Endodermal cell (in vitro differentiated cells): ENCODE measurements at regions not wholly inside any gene's neighbourhood (a gene's known extent, or its start where the extent isn't known, plus 50 kb on each side); places are given as distances from the start of the nearest gene placed in this dataset.

Experiments used
- DNase-seq: peaks from one replicate; pipeline ENCODE4 v3.0.0-alpha.2; 2017
- H3K27ac ChIP-seq: 2 replicates; pipeline ENCODE4 v1.5.1; 2013; ENCODE audit warnings: mild to moderate bottlenecking, low read depth, low read length, moderate library complexity
- H3K27me3 ChIP-seq: 2 replicates; pipeline ENCODE4 v1.6.1; 2013; ENCODE audit warnings: mild to moderate bottlenecking, low read length, moderate library complexity; ENCODE audit not compliant: insufficient read depth, control insufficient read depth, poor library complexity, severe bottlenecking
- H3K36me3 ChIP-seq: 2 replicates; pipeline ENCODE4 v1.7.0; 2013; ENCODE audit warnings: mild to moderate bottlenecking, low read length, moderate library complexity; ENCODE audit not compliant: control insufficient read depth, insufficient read depth
- H3K4me1 ChIP-seq: one replicate; pipeline ENCODE4 v1.7.0; 2013; ENCODE audit warnings: low read length; ENCODE audit not compliant: control insufficient read depth, insufficient read depth
- H3K4me3 ChIP-seq: 2 replicates; pipeline ENCODE4 v1.5.1; 2013; ENCODE audit warnings: mild to moderate bottlenecking, low read length, moderate library complexity
- H3K9ac ChIP-seq: 2 replicates; pipeline ENCODE4 v1.6.1; 2013; ENCODE audit warnings: mild to moderate bottlenecking, low read length, moderate library complexity; ENCODE audit not compliant: poor library complexity, severe bottlenecking; ENCODE audit errors: extremely low read depth
- H3K9me3 ChIP-seq: 2 replicates; pipeline ENCODE4 v1.6.1; 2013; ENCODE audit warnings: mild to moderate bottlenecking, low read length, moderate library complexity; ENCODE audit not compliant: control insufficient read depth
- H3K27ac Mint-ChIP-seq: 2 replicates; pipeline ENCODE4 v1.8.0; 2020; ENCODE audit warnings: mixed read lengths
- H3K27me3 Mint-ChIP-seq: 2 replicates; pipeline ENCODE4 v1.8.0; 2021; ENCODE audit warnings: mild to moderate bottlenecking, mixed read lengths; ENCODE audit not compliant: insufficient read depth
- H3K36me3 Mint-ChIP-seq: 2 replicates; pipeline ENCODE4 v1.8.0; 2020; ENCODE audit warnings: low read depth, mixed read lengths
- H3K4me1 Mint-ChIP-seq: 2 replicates; pipeline ENCODE4 v1.8.0; 2020; ENCODE audit warnings: mixed read lengths
- H3K4me3 Mint-ChIP-seq: 2 replicates; pipeline ENCODE4 v1.8.0; 2020; ENCODE audit warnings: mild to moderate bottlenecking, moderate library complexity, mixed read lengths
- H3K9me3 Mint-ChIP-seq: 2 replicates; pipeline ENCODE4 v1.8.0; 2020; ENCODE audit warnings: mild to moderate bottlenecking, mixed read lengths
- CTCF ChIP-seq: fragments of 200-600 bp; sonication (generic); conservative IDR thresholded peaks from 2 replicates; pipeline ENCODE4 v1.5.0; 2021; ENCODE audit warnings: antibody characterized with exemption, mild to moderate bottlenecking
- WGBS, 2 experiments: methylation state at CpG; one replicate each; pipeline versions ENCODE4 v1.1.5 to v1.1.7; 2013; ENCODE audit warnings: missing lambda C conversion rate in 2 of 2, mixed read lengths in 1 of 2; ENCODE audit not compliant: insufficient coverage in 1 of 2, insufficient read length in 1 of 2; 5-methylcytosine and 5-hydroxymethylcytosine counted together

- Mint-ChIP-seq H3K27ac (no peak overlapping the region), H3K36me3 (no peaks in the 10 kb centered on the region), H3K4me3 (no peak overlapping the region), H3K4me1 (no peaks in the 10 kb centered on the region), H3K9me3 (peaks cover 4% of the 10 kb centered on the region), H3K27me3 (no peaks in the 10 kb centered on the region)
- Histone ChIP-seq H3K9me3 (no peaks in the 10 kb centered on the region), H3K27ac (no peak overlapping the region), H3K36me3 (no peaks in the 10 kb centered on the region), H3K27me3 (no peaks in the 10 kb centered on the region), H3K4me1 (no peaks in the 10 kb centered on the region), H3K4me3 (no peak overlapping the region), H3K9ac (no peak overlapping the region)
- WGBS, 2 experiments: 91 to 93% methylated on average over 5 to 7 of the region's 7 CpGs
- no peak for DNase-seq
- no peak for TF ChIP-seq CTCF
Observed at GRCh38 chr5:39863926-39864552, 439.3 kb upstream of the DAB2 start.

GRCh38 chr5:39857041-39857440 lies 432.3 kb upstream of the DAB2 start:
- H3K27ac Mint-ChIP-seq: no peak overlapping the region
- no peaks in the 10 kb centered on the region for H3K9me3 Mint-ChIP-seq
- H3K9me3 ChIP-seq: no peaks in the 10 kb centered on the region
- H3K4me1 ChIP-seq: no peaks in the 10 kb centered on the region
- H3K36me3 Mint-ChIP-seq: no peaks in the 10 kb centered on the region
- H3K9ac ChIP-seq: no peak overlapping the region
- H3K27ac ChIP-seq: no peak overlapping the region
- H3K4me3 Mint-ChIP-seq: no peak overlapping the region
- no peak overlapping the region for H3K4me3 ChIP-seq
- DNase-seq: no peak
- no peaks in the 10 kb centered on the region for H3K4me1 Mint-ChIP-seq
- no peaks in the 10 kb centered on the region for H3K36me3 ChIP-seq
- 83% methylated on average over 2 of the region's 3 CpGs; no CpG with 5 or more reads in 1 of the 2 experiments for WGBS, 2 experiments
- H3K27me3 Mint-ChIP-seq: no peaks in the 10 kb centered on the region
- H3K27me3 ChIP-seq: no peaks in the 10 kb centered on the region
- no peak for TF ChIP-seq CTCF

- TF ChIP-seq CTCF: no peak
Observed at GRCh38 chr5:39854771-39855410, 430.1 kb upstream of the DAB2 start.

More at GRCh38 chr5:39854771-39855410, 430.1 kb upstream of the DAB2 start:
- no peaks in the 10 kb centered on the region for H3K4me1 Mint-ChIP-seq
- Histone ChIP-seq H3K9ac (no peak overlapping the region), H3K4me1 (no peaks in the 10 kb centered on the region), H3K9me3 (no peaks in the 10 kb centered on the region), H3K27ac (no peak overlapping the region), H3K27me3 (no peaks in the 10 kb centered on the region), H3K4me3 (no peak overlapping the region), H3K36me3 (no peaks in the 10 kb centered on the region)
- H3K27me3 Mint-ChIP-seq: no peaks in the 10 kb centered on the region
- H3K9me3 Mint-ChIP-seq: no peaks in the 10 kb centered on the region
- WGBS, 2 experiments: 97 to 100% methylated on average over 1 to 2 of the region's 2 CpGs
- H3K36me3 Mint-ChIP-seq: no peaks in the 10 kb centered on the region
- no peak overlapping the region for H3K4me3 Mint-ChIP-seq
- no peak overlapping the region for H3K27ac Mint-ChIP-seq
- no peak for DNase-seq
